GM12891 (cell line): ENCODE measurements at regions not wholly inside any gene's neighbourhood (a gene's known extent, or its start where the extent isn't known, plus 50 kb on each side); places are given as distances from the start of the nearest gene placed in this dataset.

ENCODE experiments used
- POLR2A ChIP-seq: IDR thresholded peaks from 2 replicates; pipeline ENCODE4 v1.6.1; 2011; ENCODE audit warnings: low read depth, low read length, control low read depth
- POLR2AphosphoS5 ChIP-seq: IDR thresholded peaks from 2 replicates; pipeline ENCODE4 v1.6.1; 2011; ENCODE audit warnings: low read depth, low read length, control low read depth
- POU2F2 ChIP-seq: IDR thresholded peaks from 2 replicates; pipeline ENCODE4 v1.6.1; 2011; ENCODE audit warnings: low read depth, mild to moderate bottlenecking, control low read depth, low read length, moderate library complexity
- SPI1 ChIP-seq: IDR thresholded peaks from 2 replicates; pipeline ENCODE4 v1.6.1; 2011; ENCODE audit warnings: low read depth, low read length, control low read depth
- TAF1 ChIP-seq: IDR thresholded peaks from 2 replicates; pipeline ENCODE4 v1.6.1; 2011; ENCODE audit warnings: low read depth, low read length, control low read depth

DNA sequence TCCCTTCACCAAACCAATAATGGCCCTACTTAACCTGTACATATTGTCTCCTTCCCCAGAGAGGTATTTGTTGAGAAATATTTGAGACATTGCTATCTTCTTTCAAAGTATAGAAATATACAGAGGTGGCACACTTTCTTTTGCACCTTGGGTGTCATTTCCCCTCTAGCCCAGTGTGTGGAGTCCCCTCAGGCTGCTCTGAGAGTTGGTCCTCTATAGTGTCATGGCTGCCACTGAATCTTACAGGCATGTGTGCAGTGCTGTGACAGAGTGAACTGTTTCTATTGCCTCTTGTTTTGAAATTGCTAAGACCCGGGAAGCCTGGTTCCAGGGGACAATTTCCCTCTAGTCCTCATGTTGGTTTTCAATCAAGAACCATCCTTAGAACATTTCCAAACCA lies 140.2 kb upstream of the KCNJ6 start:
- TF ChIP-seq TAF1 (no peak), POLR2AphosphoS5 (no peak), POLR2A (no peak), SPI1 (no peak), POU2F2 (no peak)
